ENCODE measurements at regions not wholly inside any gene's neighbourhood (a gene's known extent, or its start where the extent isn't known, plus 50 kb on each side); places are given as distances from the start of the nearest gene placed in this dataset.

GRCh38 chr14:25953532-25954139, 644.2 kb downstream of the NOVA1 start:
- no peaks in the 10 kb centered on the region for H3K27me3 ChIP-seq (ENCODE audit: insufficient read depth, poor library complexity, severe bottlenecking)
- TF ChIP-seq CTCF (IDR thresholded peaks at IDR 0.05; ENCODE audit: insufficient read depth, low read length) = no peak
- TF ChIP-seq SPI1 (IDR thresholded peaks at IDR 0.05; ENCODE audit: borderline replicate concordance, low read depth) = no peak
- TF ChIP-seq POLR2AphosphoS5 (IDR thresholded peaks at IDR 0.05; ENCODE audit: low read depth) = no peak
- no peak for TF ChIP-seq REST (IDR thresholded peaks at IDR 0.05; ENCODE audit: insufficient replicate concordance, low read depth)
- no peak for TF ChIP-seq GABPA (IDR thresholded peaks at IDR 0.05; ENCODE audit: low read depth)
- DNase-seq (ENCODE audit: low read depth in 1 of 2, low spot score in 1 of 2) = no peak
- H3K4me3 ChIP-seq (replicated peaks; ENCODE audit: insufficient read depth, low read length) = no peak overlapping the region
- H3K27ac ChIP-seq (replicated peaks) = no peak overlapping the region

GRCh38 chr14:25945746-25946145, 652.1 kb downstream of the NOVA1 start:
- Histone ChIP-seq H3K27ac (replicated peaks) (no peak overlapping the region), H3K27me3 (ENCODE audit: insufficient read depth, poor library complexity, severe bottlenecking) (no peaks in the 10 kb centered on the region), H3K4me3 (replicated peaks; ENCODE audit: insufficient read depth, low read length) (no peak overlapping the region)
- no peak for DNase-seq (ENCODE audit: low read depth in 1 of 2, low spot score in 1 of 2)
- no peak for TF ChIP-seq POLR2AphosphoS5 (IDR thresholded peaks at IDR 0.05; ENCODE audit: low read depth)
- no peak for TF ChIP-seq CTCF (IDR thresholded peaks at IDR 0.05; ENCODE audit: insufficient read depth, low read length)
- TF ChIP-seq GABPA (IDR thresholded peaks at IDR 0.05; ENCODE audit: low read depth) = no peak
- TF ChIP-seq REST (IDR thresholded peaks at IDR 0.05; ENCODE audit: insufficient replicate concordance, low read depth) = no peak
- TF ChIP-seq SPI1 (IDR thresholded peaks at IDR 0.05; ENCODE audit: borderline replicate concordance, low read depth) = no peak

GRCh38 chr14:25944020-25944419, 653.8 kb downstream of the NOVA1 start:
- DNase-seq (ENCODE audit: low read depth in 1 of 2, low spot score in 1 of 2) = no peak
- no peaks in the 10 kb centered on the region for H3K27me3 ChIP-seq (ENCODE audit: insufficient read depth, poor library complexity, severe bottlenecking)
- no peak overlapping the region for H3K27ac ChIP-seq (replicated peaks)
- no peak for TF ChIP-seq CTCF (IDR thresholded peaks at IDR 0.05; ENCODE audit: insufficient read depth, low read length)
- H3K4me3 ChIP-seq (replicated peaks; ENCODE audit: insufficient read depth, low read length) = no peak overlapping the region

- Histone ChIP-seq H3K27ac (replicated peaks) (no peak overlapping the region), H3K4me3 (replicated peaks; ENCODE audit: insufficient read depth, low read length) (no peak overlapping the region), H3K27me3 (ENCODE audit: insufficient read depth, poor library complexity, severe bottlenecking) (no peaks in the 10 kb centered on the region)
- TF ChIP-seq REST (IDR thresholded peaks at IDR 0.05; ENCODE audit: insufficient replicate concordance, low read depth) = no peak
- TF ChIP-seq CTCF (IDR thresholded peaks at IDR 0.05; ENCODE audit: insufficient read depth, low read length) = no peak
- TF ChIP-seq GABPA (IDR thresholded peaks at IDR 0.05; ENCODE audit: low read depth) = no peak
- no peak for TF ChIP-seq POLR2AphosphoS5 (IDR thresholded peaks at IDR 0.05; ENCODE audit: low read depth)
- TF ChIP-seq SPI1 (IDR thresholded peaks at IDR 0.05; ENCODE audit: borderline replicate concordance, low read depth) = no peak
- DNase-seq (ENCODE audit: low read depth in 1 of 2, low spot score in 1 of 2) = no peak
Measured at GRCh38 chr14:25943329-25943728, 654.5 kb downstream of the NOVA1 start.
